Kidney glomerular epithelial cell (primary cell): ENCODE measurements at regions not wholly inside any gene's neighbourhood (a gene's known extent, or its start where the extent isn't known, plus 50 kb on each side); places are given as distances from the start of the nearest gene placed in this dataset.

Source experiments
- DNase-seq: peaks from one replicate; lab custom pipeline; 2025; lab: John Stamatoyannopoulos, UW

DNA sequence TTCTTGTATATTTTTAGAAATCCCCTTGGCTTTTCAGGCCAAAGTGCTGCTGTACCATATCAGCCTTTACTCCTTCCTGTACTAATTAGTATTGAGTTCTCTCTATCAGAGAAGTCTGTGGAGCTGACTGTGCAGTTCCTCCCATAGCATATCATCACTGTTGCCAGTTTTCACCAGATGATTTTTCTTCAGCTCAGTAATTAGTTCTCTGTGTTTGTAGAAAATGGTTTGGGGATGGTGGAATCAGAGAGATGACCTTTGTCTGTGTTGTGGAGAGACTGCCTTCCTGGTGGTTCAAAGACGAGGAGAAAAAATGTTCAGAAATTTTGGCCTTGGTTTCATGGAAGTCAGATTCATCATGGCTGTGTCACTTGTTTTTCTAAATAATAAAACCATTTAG lies 227.5 kb upstream of the ACTBL2 start:
- DNase-seq, result no peak

DNA sequence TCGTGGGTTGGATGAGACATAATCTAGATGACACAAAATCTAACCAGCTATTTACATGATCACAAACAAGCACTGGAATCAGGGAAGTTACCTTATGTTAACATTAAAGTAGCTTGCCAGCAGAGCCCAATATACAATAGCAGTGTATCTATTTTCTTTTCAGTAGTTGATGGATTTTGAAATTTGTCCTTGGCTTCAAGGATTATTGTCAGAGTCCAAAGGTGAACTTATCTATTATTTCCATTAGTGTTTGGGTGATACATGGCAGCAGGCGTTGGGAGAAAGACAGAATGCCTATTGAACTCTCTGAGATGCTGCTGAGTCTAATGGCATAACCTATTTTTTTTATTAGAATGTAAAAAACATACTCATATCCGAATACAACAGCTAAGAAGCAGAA lies 223.2 kb upstream of the ACTBL2 start:
- DNase-seq, result no peak

GRCh38 chr5:57703721-57704120 lies 221.1 kb upstream of the ACTBL2 start:
- DNase-seq, result no peak

DNA sequence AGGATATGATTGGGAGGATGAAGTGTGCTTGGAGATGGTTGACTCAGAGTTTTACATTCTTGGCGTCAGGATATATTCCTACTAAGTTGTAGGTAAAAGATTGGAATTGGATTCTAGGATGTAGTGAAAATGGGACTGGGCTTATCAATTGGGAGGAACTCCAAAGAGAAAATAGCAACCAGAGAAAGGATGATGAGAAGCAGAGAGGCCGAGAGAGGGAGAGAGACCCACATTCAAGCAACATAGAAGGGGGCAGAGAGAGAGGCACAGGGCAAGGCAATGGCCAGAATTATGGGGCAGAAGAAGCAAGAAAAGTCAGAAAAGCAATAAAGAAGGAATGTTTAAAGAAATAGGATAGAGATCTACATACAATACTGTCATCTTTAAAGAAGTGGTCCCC lies 217.9 kb upstream of the ACTBL2 start:
- DNase-seq, result no peak

- DNase-seq, result no peak
These were observed 217.5 kb upstream of the ACTBL2 start for GRCh38 chr5:57700072-57700471.

- peak; percentile 91 for DNase-seq
These were observed 216.2 kb upstream of the ACTBL2 start for GRCh38 chr5:57698802-57699201.

- DNase-seq, result no peak
These were observed 215.5 kb upstream of the ACTBL2 start for GRCh38 chr5:57698086-57698485.

DNA sequence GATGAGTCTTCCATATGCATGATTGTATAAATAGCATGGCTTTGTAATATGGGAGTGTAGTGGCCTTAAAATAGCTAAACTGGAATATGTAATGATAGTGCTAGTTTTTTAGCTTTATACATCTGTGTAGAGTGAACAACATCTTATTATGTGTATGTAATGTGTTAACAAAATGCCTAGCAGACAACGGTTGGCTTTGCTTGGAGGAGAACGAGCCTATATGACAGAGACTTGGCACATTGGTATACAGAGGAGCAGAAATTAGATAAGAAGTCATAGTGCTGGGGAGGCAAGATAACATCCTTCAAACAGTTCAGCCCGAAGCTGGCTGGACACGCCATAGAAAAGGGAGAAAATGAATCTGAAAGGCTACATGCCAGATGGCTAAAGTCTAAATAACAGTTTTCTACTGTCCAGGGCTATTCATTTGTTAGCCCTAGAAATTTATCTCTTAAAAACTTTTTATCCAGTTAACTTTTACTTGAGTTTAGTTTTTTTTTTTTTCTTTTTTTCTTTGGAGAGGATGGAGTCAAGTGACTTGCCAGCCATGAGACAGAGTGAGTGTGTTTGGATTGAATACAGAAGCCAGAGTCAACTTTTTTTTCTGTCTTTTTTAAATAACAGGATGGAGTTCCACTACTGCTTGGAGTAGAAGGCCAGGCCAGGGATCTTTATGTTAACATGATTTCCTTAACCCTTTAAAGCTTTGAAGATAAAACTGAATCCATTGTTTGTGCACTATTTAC lies 214.4 kb upstream of the ACTBL2 start:
- DNase-seq, result no peak

DNA sequence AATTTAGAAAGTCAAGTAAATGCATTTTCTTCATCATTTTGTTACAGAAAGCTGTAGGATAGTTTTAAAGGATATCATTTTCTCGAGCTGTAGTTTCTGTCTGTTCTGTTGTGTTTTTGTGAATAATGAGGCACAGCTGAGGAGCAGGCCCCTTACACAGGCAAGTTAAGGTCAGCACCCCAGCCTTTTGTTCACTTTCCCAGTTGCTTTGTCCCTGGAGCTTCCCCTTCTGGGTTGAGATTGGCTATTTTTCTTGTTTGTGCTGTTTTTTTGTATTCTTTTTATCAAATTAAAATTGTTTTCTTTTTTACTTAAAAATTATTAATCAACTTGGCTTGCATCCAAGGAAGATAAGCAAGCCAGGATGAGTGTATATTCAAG lies 213.8 kb upstream of the ACTBL2 start:
- no peak for DNase-seq

GRCh38 chr5:57695706-57696388 lies 213.2 kb upstream of the ACTBL2 start:
- DNase-seq, result no peak

GRCh38 chr5:57695179-57695578 lies 212.6 kb upstream of the ACTBL2 start:
- DNase-seq, result no peak

DNA sequence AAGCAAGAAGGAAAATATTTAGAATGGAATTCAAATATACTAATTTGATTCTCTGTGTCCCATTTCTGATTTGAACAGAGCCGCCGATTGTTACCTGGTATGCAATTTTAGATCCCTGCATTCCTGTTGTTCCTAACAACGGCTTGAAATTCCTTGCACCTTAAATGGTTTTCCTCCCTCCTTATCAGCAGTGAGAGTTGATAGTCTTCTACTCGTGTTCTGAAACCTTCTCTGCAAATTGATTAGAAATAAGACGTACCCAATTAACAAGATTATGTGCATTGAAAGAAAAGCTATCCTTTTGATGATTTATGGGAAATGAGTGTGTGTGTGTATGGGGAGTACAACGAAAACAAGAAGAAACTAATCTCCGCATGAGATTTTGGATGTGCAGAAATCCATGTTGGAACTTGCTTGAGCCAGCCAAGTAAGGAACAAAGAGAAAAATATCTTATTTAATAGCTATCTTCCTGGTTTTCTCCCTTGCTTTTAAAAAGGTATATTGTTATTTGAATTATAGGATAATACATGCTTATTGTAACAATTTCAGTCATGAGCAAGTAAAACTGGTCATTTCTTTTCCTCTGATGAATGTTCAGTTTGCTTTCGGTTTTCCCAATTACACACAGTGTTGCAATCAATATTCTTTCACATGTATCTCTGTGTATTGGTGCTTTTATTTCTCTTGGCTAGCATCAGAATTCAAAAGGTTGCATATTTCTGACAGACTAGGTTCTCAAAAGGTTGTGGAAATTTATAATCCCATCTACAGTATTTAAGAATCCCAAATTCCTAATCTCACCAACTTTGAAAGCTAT lies 211.1 kb upstream of the ACTBL2 start:
- DNase-seq, result no peak

GRCh38 chr5:57692582-57693487 lies 210.2 kb upstream of the ACTBL2 start:
- DNase-seq, result peak; percentile 78

- no peak for DNase-seq
These were observed 208.1 kb upstream of the ACTBL2 start for GRCh38 chr5:57690724-57691123.

GRCh38 chr5:57687596-57687995 lies 205.0 kb upstream of the ACTBL2 start:
- no peak for DNase-seq

DNA sequence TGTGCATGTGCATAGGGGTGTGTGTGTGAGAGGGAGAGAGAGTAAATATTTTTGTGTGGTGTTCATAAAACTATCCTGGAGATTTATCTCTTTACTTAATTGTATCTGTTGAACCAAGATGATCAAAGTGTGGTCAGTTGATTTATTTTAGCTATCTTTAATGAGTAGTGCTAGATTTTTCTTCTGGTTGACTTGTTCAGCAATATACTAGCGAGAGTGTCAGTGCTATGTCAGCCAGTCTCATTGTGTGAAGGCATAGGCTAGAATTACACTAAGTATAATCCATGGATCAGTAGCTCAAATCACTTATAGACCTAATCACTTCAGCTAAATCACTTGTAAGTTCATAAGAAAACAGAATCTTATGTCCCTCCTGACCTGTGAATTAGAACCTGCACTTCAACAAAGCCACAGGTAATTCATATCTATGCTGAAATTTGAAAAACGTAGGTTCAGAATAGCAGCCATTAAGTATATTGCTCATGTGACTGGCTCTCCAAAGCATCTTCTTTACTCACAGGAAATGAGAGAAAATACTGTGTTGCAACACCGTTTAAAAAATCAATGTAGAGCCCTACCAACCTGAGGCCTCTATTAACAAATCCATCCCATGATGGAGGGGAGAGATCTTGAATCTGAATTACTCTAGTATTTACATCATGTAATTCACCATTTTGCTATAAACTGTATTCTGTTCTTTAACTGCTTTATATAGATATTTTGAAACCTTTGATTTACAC lies 203.1 kb upstream of the ACTBL2 start:
- no peak for DNase-seq

- DNase-seq, result no peak
These were observed 201.7 kb upstream of the ACTBL2 start for GRCh38 chr5:57684299-57684702.

DNA sequence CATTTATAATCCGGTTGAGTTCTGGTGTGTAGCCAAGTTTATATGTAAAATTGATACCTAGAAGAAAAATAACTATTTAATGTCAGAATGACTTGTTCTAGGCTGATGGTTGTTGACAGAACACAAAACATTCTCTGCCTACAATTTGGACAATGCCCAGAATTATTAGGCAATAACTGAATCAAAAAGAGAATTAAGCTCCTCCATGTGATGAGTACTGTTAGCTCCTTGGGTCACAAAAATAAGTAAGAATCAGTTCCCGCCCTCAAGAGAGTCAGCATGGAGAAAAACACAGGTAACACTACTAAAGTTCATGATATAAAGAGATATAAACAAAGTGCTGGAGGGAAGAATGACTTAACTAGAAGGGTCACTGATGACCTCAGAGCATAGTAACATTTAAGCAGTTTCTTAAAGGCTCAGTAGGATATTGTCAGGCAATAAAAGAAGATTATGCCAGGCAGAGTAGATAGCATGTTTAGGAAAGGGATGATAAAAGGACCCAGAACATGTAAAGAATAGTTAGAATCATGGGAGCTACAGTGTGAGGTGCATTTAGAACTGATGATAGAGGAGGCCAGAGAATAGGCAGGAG lies 200.5 kb upstream of the ACTBL2 start:
- no peak for DNase-seq

- peak; percentile 52 for DNase-seq
These were observed 199.3 kb upstream of the ACTBL2 start for GRCh38 chr5:57681942-57682341.

- DNase-seq, result no peak
These were observed 198.1 kb upstream of the ACTBL2 start for GRCh38 chr5:57680686-57681085.

DNA sequence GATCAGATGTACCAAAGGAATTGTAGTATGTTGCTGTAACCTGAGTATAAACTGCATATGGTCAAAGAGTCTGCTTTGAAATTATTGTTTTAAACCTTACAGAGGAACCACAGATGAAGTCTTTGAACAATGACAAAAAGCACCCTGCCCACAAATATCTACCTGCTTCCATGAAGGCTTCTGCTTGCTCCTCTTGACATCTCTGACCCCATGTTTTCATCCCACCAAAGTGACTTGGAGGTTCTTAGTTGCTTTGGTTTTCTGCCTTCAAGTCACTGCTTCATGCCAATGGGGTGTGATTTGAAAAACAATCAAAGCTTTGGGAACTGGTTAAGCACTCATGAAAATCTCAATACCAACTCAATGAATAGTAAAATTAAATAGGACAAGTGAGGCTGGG lies 194.6 kb upstream of the ACTBL2 start:
- no peak for DNase-seq
